Right cardiac atrium (tissue), 5 donors: ENCODE measurements at regions not wholly inside any gene's neighbourhood (a gene's known extent, or its start where the extent isn't known, plus 50 kb on each side); places are given as distances from the start of the nearest gene placed in this dataset.

Experiments used
- ATAC-seq, 2 donors: fragments of 200-7000 bp; cut with Tn5 transposase; one replicate each; pipeline versions ENCODE4 v1.8.0 to v1.9.1; 2020; ENCODE audit warnings: moderate library complexity in 2 of 2, mild to moderate bottlenecking in 1 of 2
- DNase-seq, 3 donors: peaks; one replicate each; pipeline ENCODE4 v3.0.0-alpha.2; 2020
- H3K27ac ChIP-seq: one replicate; pipeline ENCODE4 v1.5.1; 2013; ENCODE audit warnings: mild to moderate bottlenecking, low read length, control low read depth, moderate library complexity
- H3K27me3 ChIP-seq: one replicate; pipeline ENCODE4 v1.6.1; 2013; ENCODE audit not compliant: control insufficient read depth, insufficient read depth
- H3K4me1 ChIP-seq: one replicate; pipeline ENCODE4 v1.6.1; 2013; ENCODE audit warnings: low read length; ENCODE audit not compliant: control insufficient read depth, insufficient read depth
- H3K4me3 ChIP-seq: one replicate; pipeline ENCODE4 v1.5.1; 2013; ENCODE audit warnings: low read length, control low read depth
- H3K9me3 ChIP-seq: one replicate; pipeline ENCODE4 v1.6.1; 2013; ENCODE audit warnings: low read length; ENCODE audit not compliant: control insufficient read depth
- WGBS: extraction: QIAGEN DNeasy Blood & Tissue Kit; methylation state at CpG from one replicate; pipeline ENCODE4 v1.1.7; 2013; 5-methylcytosine and 5-hydroxymethylcytosine counted together
- intact Hi-C, 4 donors: fragments of 100-400 bp; cut with DNase I; formaldehyde crosslinking; loops; one replicate each; pipeline versions ENCODE4 v1.11.0 to v1.14.0; 2022 to 2023
- donor health status: healthy with polysubstance abuse.
- donor health status: DM: no; HTN: yes; CAD: no.
- donor health status: DM: no; HTN: no; CAD: no.
- donor health status: DM: no; HTN: yes; CAD: no; lungs with severe emphysema.
- donor health status: DM: yes; HTN: yes; CAD: no.

- ATAC-seq: peak; percentile 41
- Histone ChIP-seq H3K27ac (no peak overlapping the region), H3K9me3 (no peaks in the 10 kb centered on the region), H3K27me3 (no peaks in the 10 kb centered on the region), H3K4me3 (no peak overlapping the region), H3K4me1 (no peaks in the 10 kb centered on the region)
- WGBS: 69% methylated on average over 7 of the region's 7 CpGs
- peak in 2 of 3 donors; percentile 16 to 36 for DNase-seq
- intact Hi-C loops: no loop called here
These were observed 150.4 kb upstream of the PRPS1L1 start for GRCh38 chr7:18177815-18178660.

GRCh38 chr7:18179093-18179492 is 151.4 kb upstream of the PRPS1L1 start:
- intact Hi-C loops: no loop called here
- DNase-seq (no peak), ATAC-seq (no peak)
- no peak overlapping the region for H3K27ac ChIP-seq
- no peaks in the 10 kb centered on the region for H3K27me3 ChIP-seq
- no peaks in the 10 kb centered on the region for H3K4me1 ChIP-seq
- no peaks in the 10 kb centered on the region for H3K9me3 ChIP-seq
- no peak overlapping the region for H3K4me3 ChIP-seq

- H3K27ac ChIP-seq: no peak overlapping the region
- no peak for ATAC-seq
- intact Hi-C loops: no loop called here
- 91% methylated on average over 1 of the region's 1 CpG for WGBS
- no peaks in the 10 kb centered on the region for H3K4me1 ChIP-seq
- H3K4me3 ChIP-seq: no peak overlapping the region
- no peaks in the 10 kb centered on the region for H3K27me3 ChIP-seq
- DNase-seq: no peak
- no peaks in the 10 kb centered on the region for H3K9me3 ChIP-seq
These were observed 153.0 kb upstream of the PRPS1L1 start for GRCh38 chr7:18180685-18181084.

- Histone ChIP-seq H3K9me3 (no peaks in the 10 kb centered on the region), H3K27me3 (no peaks in the 10 kb centered on the region), H3K4me3 (no peak overlapping the region), H3K27ac (no peak overlapping the region), H3K4me1 (no peaks in the 10 kb centered on the region)
- DNase-seq: no peak
- intact Hi-C loops: no loop called here
- WGBS: 85% methylated on average over 5 of the region's 5 CpGs
- ATAC-seq: no peak
These were observed 162.0 kb upstream of the PRPS1L1 start for GRCh38 chr7:18189500-18190126.

- intact Hi-C loops: no loop called here
- DNase-seq: no peak
- no peak for ATAC-seq
- H3K4me3 ChIP-seq: no peak overlapping the region
- no peaks in the 10 kb centered on the region for H3K4me1 ChIP-seq
- 20% methylated on average over 2 of the region's 2 CpGs for WGBS
- no peak overlapping the region for H3K27ac ChIP-seq
- H3K9me3 ChIP-seq: no peaks in the 10 kb centered on the region
- H3K27me3 ChIP-seq: no peaks in the 10 kb centered on the region
These were observed 163.7 kb upstream of the PRPS1L1 start for GRCh38 chr7:18191341-18191740.

GRCh38 chr7:18191862-18192625 is 164.4 kb upstream of the PRPS1L1 start:
- H3K4me1 ChIP-seq: no peaks in the 10 kb centered on the region
- ATAC-seq (no peak), DNase-seq (no peak)
- 88% methylated on average over 8 of the region's 8 CpGs for WGBS
- H3K27ac ChIP-seq: no peak overlapping the region
- no peaks in the 10 kb centered on the region for H3K9me3 ChIP-seq
- no peak overlapping the region for H3K4me3 ChIP-seq
- intact Hi-C loops: no loop called here
- no peaks in the 10 kb centered on the region for H3K27me3 ChIP-seq

GRCh38 chr7:18194616-18195015 is 167.0 kb upstream of the PRPS1L1 start:
- ATAC-seq: no peak

GRCh38 chr7:18196638-18197037 is 169.0 kb upstream of the PRPS1L1 start:
- ATAC-seq (no peak), DNase-seq (no peak)
- 94% methylated on average over 3 of the region's 3 CpGs for WGBS
- intact Hi-C loops: no loop called here
- H3K27me3 ChIP-seq: no peaks in the 10 kb centered on the region
- no peak overlapping the region for H3K4me3 ChIP-seq
- peaks cover 2% of the 10 kb centered on the region for H3K4me1 ChIP-seq
- H3K9me3 ChIP-seq: no peaks in the 10 kb centered on the region
- no peak overlapping the region for H3K27ac ChIP-seq

More at GRCh38 chr7:18194616-18195015, 167.0 kb upstream of the PRPS1L1 start:
- Histone ChIP-seq H3K9me3 (no peaks in the 10 kb centered on the region), H3K4me3 (no peak overlapping the region), H3K4me1 (no peaks in the 10 kb centered on the region), H3K27me3 (no peaks in the 10 kb centered on the region), H3K27ac (no peak overlapping the region)
- intact Hi-C loops: no loop called here
- no peak for DNase-seq

GRCh38 chr7:18198868-18199267 is 171.2 kb upstream of the PRPS1L1 start:
- Histone ChIP-seq H3K4me1 (peaks cover 4% of the 10 kb centered on the region), H3K9me3 (no peaks in the 10 kb centered on the region), H3K27ac (no peak overlapping the region), H3K27me3 (no peaks in the 10 kb centered on the region), H3K4me3 (no peak overlapping the region)
- ATAC-seq: no peak
- intact Hi-C loops: no loop called here
- 89% methylated on average over 1 of the region's 1 CpG for WGBS
- no peak for DNase-seq

- Histone ChIP-seq H3K27me3 (no peaks in the 10 kb centered on the region), H3K9me3 (no peaks in the 10 kb centered on the region), H3K27ac (no peak overlapping the region), H3K4me3 (no peak overlapping the region), H3K4me1 (peaks cover 4% of the 10 kb centered on the region)
- no peak for DNase-seq
- no peak for ATAC-seq
- intact Hi-C loops: no loop called here
- 66% methylated on average over 4 of the region's 4 CpGs for WGBS
These were observed 172.6 kb upstream of the PRPS1L1 start for GRCh38 chr7:18200266-18200665.

GRCh38 chr7:18200855-18201254 is 173.2 kb upstream of the PRPS1L1 start:
- ATAC-seq: no peak
- DNase-seq: no peak
- H3K4me3 ChIP-seq: no peak overlapping the region
- peak overlapping the region; percentile 19 for H3K27ac ChIP-seq
- no peaks in the 10 kb centered on the region for H3K9me3 ChIP-seq
- peaks cover 4% of the 10 kb centered on the region for H3K4me1 ChIP-seq
- 83% methylated on average over 8 of the region's 8 CpGs for whole genome bisulfite sequencing
- H3K27me3 ChIP-seq: no peaks in the 10 kb centered on the region
- intact Hi-C loops: no loop called here
